Parathyroid adenoma (tissue), 2 donors: ENCODE measurements at regions not wholly inside any gene's neighbourhood (a gene's known extent, or its start where the extent isn't known, plus 50 kb on each side); places are given as distances from the start of the nearest gene placed in this dataset.

Source experiments
- H2AFZ ChIP-seq: fragments of 300-600 bp; sonication (generic); one replicate; pipeline ENCODE4 v1.7.0; 2017; ENCODE audit warnings: antibody characterized with exemption, mild to moderate bottlenecking
- H3K27ac ChIP-seq: fragments of 300-600 bp; sonication (generic); one replicate; pipeline ENCODE4 v1.7.0; 2017
- H3K27me3 ChIP-seq: fragments of 300-600 bp; sonication (generic); one replicate; pipeline ENCODE4 v1.7.0; 2017; ENCODE audit warnings: low read length; ENCODE audit not compliant: control insufficient read depth, insufficient read depth
- H3K36me3 ChIP-seq: fragments of 300-600 bp; sonication (generic); one replicate; pipeline ENCODE4 v1.7.0; 2017; ENCODE audit warnings: low read length; ENCODE audit not compliant: control insufficient read depth, insufficient read depth
- H3K4me1 ChIP-seq: fragments of 300-600 bp; sonication (generic); one replicate; pipeline ENCODE4 v1.7.0; 2017; ENCODE audit warnings: control low read depth
- H3K4me2 ChIP-seq: fragments of 300-600 bp; sonication (generic); one replicate; pipeline ENCODE4 v1.7.0; 2017; ENCODE audit warnings: low read length
- H3K4me3 ChIP-seq: fragments of 300-600 bp; sonication (generic); one replicate; pipeline ENCODE4 v1.7.0; 2017; ENCODE audit warnings: low read depth, low read length
- H3K79me2 ChIP-seq: fragments of 300-600 bp; sonication (generic); one replicate; pipeline ENCODE4 v1.7.0; 2017; ENCODE audit warnings: control low read depth
- H3K9ac ChIP-seq: fragments of 300-600 bp; sonication (generic); one replicate; pipeline ENCODE4 v1.7.0; 2017; ENCODE audit warnings: mild to moderate bottlenecking
- H3K9me3 ChIP-seq: fragments of 300-600 bp; sonication (generic); one replicate; pipeline ENCODE4 v1.7.0; 2017; ENCODE audit warnings: low read length; ENCODE audit not compliant: control insufficient read depth
- TF ChIP-seq, protein P1 (sequence below): fragments of 300-600 bp; sonication (generic); IDR thresholded peaks from one replicate; pipeline ENCODE4 v1.7.0; 2017; ENCODE audit warnings: antibody characterized with exemption, mild to moderate bottlenecking
- donor health status: primary hyperparathyroidism.

DNA sequence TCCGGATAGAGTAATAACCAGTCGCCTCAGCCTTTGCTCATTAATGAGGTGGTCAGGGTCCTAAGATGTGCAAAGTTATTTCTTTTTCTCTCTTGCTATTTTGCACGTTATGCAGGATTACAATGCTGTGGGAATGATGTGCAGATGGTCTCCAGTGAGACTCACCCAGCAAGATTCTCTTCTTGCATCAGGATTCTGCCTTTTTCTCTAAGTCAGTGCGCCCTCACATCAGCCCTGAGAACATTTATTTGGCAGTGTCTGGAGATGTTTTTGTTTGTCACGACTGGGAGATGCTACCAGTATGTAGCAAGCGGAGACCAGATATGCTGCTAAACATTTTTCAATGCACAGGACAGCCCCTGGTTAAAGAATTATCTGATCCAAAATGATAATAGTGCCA is 280.3 kb upstream of the WWC1 start:
- Histone ChIP-seq H3K79me2 (no peaks in the 10 kb centered on the region), H3K27me3 (no peaks in the 10 kb centered on the region), H3K27ac (no peak overlapping the region), H3K9me3 (no peaks in the 10 kb centered on the region), H3K4me2 (no peak overlapping the region), H2AFZ (no peak overlapping the region), H3K9ac (no peak overlapping the region), H3K36me3 (no peaks in the 10 kb centered on the region), H3K4me1 (no peaks in the 10 kb centered on the region), H3K4me3 (no peak overlapping the region)
- TF ChIP-seq, protein P1, sequence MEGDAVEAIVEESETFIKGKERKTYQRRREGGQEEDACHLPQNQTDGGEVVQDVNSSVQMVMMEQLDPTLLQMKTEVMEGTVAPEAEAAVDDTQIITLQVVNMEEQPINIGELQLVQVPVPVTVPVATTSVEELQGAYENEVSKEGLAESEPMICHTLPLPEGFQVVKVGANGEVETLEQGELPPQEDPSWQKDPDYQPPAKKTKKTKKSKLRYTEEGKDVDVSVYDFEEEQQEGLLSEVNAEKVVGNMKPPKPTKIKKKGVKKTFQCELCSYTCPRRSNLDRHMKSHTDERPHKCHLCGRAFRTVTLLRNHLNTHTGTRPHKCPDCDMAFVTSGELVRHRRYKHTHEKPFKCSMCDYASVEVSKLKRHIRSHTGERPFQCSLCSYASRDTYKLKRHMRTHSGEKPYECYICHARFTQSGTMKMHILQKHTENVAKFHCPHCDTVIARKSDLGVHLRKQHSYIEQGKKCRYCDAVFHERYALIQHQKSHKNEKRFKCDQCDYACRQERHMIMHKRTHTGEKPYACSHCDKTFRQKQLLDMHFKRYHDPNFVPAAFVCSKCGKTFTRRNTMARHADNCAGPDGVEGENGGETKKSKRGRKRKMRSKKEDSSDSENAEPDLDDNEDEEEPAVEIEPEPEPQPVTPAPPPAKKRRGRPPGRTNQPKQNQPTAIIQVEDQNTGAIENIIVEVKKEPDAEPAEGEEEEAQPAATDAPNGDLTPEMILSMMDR = no peak

DNA sequence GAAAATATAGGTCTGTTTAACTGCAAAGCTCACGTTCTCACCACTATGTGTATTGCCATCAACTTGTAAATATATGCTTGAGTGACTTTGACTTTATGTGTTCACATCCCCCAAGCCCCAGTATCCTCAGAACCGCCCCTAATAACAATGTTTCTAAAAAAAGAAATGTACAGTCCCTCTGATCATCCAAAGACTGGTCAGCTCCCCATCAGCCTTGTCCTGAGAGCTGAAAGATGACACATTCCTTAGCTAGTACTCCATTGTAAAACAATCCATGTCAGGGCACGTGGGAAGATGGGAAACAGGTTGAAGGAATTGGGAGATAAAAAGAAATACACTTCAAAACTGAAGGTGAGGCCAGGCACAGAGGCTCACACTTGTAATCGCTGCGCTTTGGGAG is 279.4 kb upstream of the WWC1 start:
- Histone ChIP-seq H3K9ac (no peak overlapping the region), H3K4me2 (no peak overlapping the region), H3K9me3 (no peaks in the 10 kb centered on the region), H3K36me3 (no peaks in the 10 kb centered on the region), H3K4me1 (no peaks in the 10 kb centered on the region), H3K4me3 (no peak overlapping the region), H3K27ac (no peak overlapping the region), H3K79me2 (no peaks in the 10 kb centered on the region), H2AFZ (no peak overlapping the region), H3K27me3 (no peaks in the 10 kb centered on the region)
- TF ChIP-seq, protein P1 = no peak

DNA sequence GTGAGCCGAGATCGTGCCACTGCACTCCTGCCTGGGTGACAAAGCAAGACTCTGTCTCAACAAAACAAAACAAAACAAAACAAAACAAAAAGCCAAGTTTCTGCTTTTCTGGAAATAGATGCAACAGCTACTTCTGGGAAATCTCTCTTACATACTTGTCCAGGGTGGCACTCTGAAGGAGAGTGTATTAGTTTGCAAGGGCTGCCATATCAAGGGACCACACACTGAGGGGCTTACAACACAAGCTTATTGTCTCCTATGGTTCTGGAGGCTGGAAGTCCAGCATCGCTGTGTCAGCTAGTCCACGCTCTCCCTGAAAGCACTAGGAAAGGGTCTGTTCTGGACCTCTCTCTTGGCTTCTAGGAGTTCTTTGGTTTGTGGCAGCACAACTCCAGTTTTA is 277.9 kb upstream of the WWC1 start:
- no peaks in the 10 kb centered on the region for H3K9me3 ChIP-seq
- H3K4me3 ChIP-seq = no peak overlapping the region
- H3K27me3 ChIP-seq = no peaks in the 10 kb centered on the region
- H3K36me3 ChIP-seq = no peaks in the 10 kb centered on the region
- no peak overlapping the region for H3K4me2 ChIP-seq
- H3K27ac ChIP-seq = no peak overlapping the region
- H3K9ac ChIP-seq = no peak overlapping the region
- TF ChIP-seq, protein P1 = no peak
- no peaks in the 10 kb centered on the region for H3K4me1 ChIP-seq
- no peak overlapping the region for H2AFZ ChIP-seq
- H3K79me2 ChIP-seq = no peaks in the 10 kb centered on the region

DNA sequence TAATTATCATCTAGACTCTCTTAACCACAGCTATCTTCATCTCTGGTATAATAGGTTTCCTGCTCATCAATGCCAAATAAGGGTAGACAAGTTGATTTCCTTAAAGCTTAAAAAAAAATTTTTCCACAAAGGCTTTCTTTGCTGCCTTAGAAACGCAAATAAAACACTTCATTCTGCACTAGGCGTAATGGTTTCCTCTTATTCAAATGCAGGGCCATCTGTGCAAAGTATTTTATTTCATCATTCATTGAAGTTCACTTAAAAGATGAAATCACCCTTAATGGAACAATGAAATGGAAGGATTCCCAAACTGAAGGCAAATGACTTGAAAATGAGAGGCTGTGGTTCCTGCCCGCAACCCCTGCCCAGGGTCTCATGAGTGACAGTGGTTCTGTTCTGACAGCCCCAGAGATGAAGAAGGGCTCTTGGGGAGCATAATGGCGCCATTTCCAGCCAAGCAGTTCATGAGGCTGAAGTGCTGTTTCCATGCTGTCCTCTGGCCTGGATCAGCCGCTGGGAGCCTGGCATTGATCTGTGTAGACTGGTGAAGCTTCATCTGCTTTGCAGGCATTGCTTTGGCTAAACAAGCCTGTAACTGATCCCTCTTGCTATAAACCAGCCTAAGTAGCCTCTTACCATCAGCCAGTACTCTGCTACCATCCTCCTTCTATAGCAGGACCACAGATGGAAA is 276.9 kb upstream of the WWC1 start:
- no peaks in the 10 kb centered on the region for H3K9me3 ChIP-seq
- no peaks in the 10 kb centered on the region for H3K36me3 ChIP-seq
- no peaks in the 10 kb centered on the region for H3K4me1 ChIP-seq
- H3K9ac ChIP-seq = no peak overlapping the region
- H3K79me2 ChIP-seq = no peaks in the 10 kb centered on the region
- H3K4me2 ChIP-seq = no peak overlapping the region
- H2AFZ ChIP-seq = no peak overlapping the region
- H3K27ac ChIP-seq = no peak overlapping the region
- TF ChIP-seq, protein P1 = no peak
- no peaks in the 10 kb centered on the region for H3K27me3 ChIP-seq
- H3K4me3 ChIP-seq = no peak overlapping the region

DNA sequence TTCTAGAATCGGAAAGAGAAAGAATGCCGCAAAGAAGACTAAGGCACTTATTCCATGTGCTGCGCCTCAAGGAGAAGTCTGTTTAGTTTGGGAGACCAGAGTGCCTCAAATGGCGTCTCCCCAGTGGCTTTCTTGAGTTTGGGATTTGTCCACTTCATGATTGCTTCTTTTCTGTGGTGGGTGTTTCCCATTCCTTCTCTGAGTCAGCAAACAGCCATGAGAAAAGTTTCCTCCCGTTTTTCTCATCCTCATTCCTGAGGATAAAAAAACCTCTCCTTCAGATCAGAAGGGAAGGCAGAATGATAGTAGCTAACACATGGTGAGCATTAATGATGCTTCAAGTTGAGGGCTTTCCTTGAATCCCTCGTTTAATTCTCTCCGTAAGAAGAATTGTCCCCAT is 275.9 kb upstream of the WWC1 start:
- no peaks in the 10 kb centered on the region for H3K4me1 ChIP-seq
- no peak overlapping the region for H3K27ac ChIP-seq
- no peaks in the 10 kb centered on the region for H3K9me3 ChIP-seq
- H3K4me3 ChIP-seq = no peak overlapping the region
- H3K79me2 ChIP-seq = no peaks in the 10 kb centered on the region
- no peak overlapping the region for H3K4me2 ChIP-seq
- H3K36me3 ChIP-seq = no peaks in the 10 kb centered on the region
- no peak overlapping the region for H2AFZ ChIP-seq
- TF ChIP-seq, protein P1 = no peak
- no peak overlapping the region for H3K9ac ChIP-seq
- no peaks in the 10 kb centered on the region for H3K27me3 ChIP-seq
